Fibroblast of skin of right quadriceps (primary cell): ENCODE measurements at regions not wholly inside any gene's neighbourhood (a gene's known extent, or its start where the extent isn't known, plus 50 kb on each side); places are given as distances from the start of the nearest gene placed in this dataset.

Experiments
- DNase-seq: peaks from one replicate; pipeline ENCODE4 v3.0.0-alpha.2; 2013

- no peak for DNase-seq
These were observed 477.8 kb upstream of the DCC start for GRCh38 chr18:51862051-51862715.

GRCh38 chr18:51864219-51864965, 475.6 kb upstream of the DCC start:
- no peak for DNase-seq

- no peak for DNase-seq
These were observed 474.5 kb upstream of the DCC start for GRCh38 chr18:51865538-51865937.

GRCh38 chr18:51867767-51868166, 472.2 kb upstream of the DCC start:
- peak; percentile 11 for DNase-seq

GRCh38 chr18:51878724-51879123, 461.3 kb upstream of the DCC start:
- DNase-seq = no peak

- no peak for DNase-seq
These were observed 460.7 kb upstream of the DCC start for GRCh38 chr18:51879329-51879728.

- DNase-seq = no peak
These were observed 458.6 kb upstream of the DCC start for GRCh38 chr18:51881394-51881793.

GRCh38 chr18:51884039-51884438, 456.0 kb upstream of the DCC start:
- DNase-seq = no peak

GRCh38 chr18:51890762-51891161, 449.2 kb upstream of the DCC start:
- peak; percentile 19 for DNase-seq

- DNase-seq = no peak
These were observed 448.1 kb upstream of the DCC start for GRCh38 chr18:51891876-51892275.

- no peak for DNase-seq
These were observed 442.1 kb upstream of the DCC start for GRCh38 chr18:51897884-51898283.

- DNase-seq = no peak
These were observed 432.1 kb upstream of the DCC start for GRCh38 chr18:51907687-51908597.

GRCh38 chr18:51908598-51908944, 431.4 kb upstream of the DCC start:
- DNase-seq = no peak

GRCh38 chr18:51911584-51911983, 428.4 kb upstream of the DCC start:
- DNase-seq = no peak

- DNase-seq = no peak
These were observed 427.6 kb upstream of the DCC start for GRCh38 chr18:51912381-51912780.

- DNase-seq = no peak
These were observed 424.8 kb upstream of the DCC start for GRCh38 chr18:51915176-51915575.

- DNase-seq = no peak
These were observed 418.1 kb upstream of the DCC start for GRCh38 chr18:51921862-51922261.

- DNase-seq = no peak
These were observed 406.1 kb upstream of the DCC start for GRCh38 chr18:51933903-51934302.

- DNase-seq = no peak
These were observed 403.9 kb upstream of the DCC start for GRCh38 chr18:51936115-51936514.

- no peak for DNase-seq
These were observed 398.0 kb upstream of the DCC start for GRCh38 chr18:51941999-51942398.

- no peak for DNase-seq
These were observed 396.7 kb upstream of the DCC start for GRCh38 chr18:51943281-51943680.

GRCh38 chr18:51946946-51947345, 393.1 kb upstream of the DCC start:
- DNase-seq = no peak

GRCh38 chr18:51952844-51953243, 387.2 kb upstream of the DCC start:
- DNase-seq = no peak

- no peak for DNase-seq
These were observed 386.5 kb upstream of the DCC start for GRCh38 chr18:51953521-51953920.
